ENCODE measurements at regions not wholly inside any gene's neighbourhood (a gene's known extent, or its start where the extent isn't known, plus 50 kb on each side); places are given as distances from the start of the nearest gene placed in this dataset.

- TF ChIP-seq, protein P1, sequence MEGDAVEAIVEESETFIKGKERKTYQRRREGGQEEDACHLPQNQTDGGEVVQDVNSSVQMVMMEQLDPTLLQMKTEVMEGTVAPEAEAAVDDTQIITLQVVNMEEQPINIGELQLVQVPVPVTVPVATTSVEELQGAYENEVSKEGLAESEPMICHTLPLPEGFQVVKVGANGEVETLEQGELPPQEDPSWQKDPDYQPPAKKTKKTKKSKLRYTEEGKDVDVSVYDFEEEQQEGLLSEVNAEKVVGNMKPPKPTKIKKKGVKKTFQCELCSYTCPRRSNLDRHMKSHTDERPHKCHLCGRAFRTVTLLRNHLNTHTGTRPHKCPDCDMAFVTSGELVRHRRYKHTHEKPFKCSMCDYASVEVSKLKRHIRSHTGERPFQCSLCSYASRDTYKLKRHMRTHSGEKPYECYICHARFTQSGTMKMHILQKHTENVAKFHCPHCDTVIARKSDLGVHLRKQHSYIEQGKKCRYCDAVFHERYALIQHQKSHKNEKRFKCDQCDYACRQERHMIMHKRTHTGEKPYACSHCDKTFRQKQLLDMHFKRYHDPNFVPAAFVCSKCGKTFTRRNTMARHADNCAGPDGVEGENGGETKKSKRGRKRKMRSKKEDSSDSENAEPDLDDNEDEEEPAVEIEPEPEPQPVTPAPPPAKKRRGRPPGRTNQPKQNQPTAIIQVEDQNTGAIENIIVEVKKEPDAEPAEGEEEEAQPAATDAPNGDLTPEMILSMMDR (IDR thresholded peaks at IDR 0.05), result no peak
- TF ChIP-seq POLR2A (IDR thresholded peaks at IDR 0.05), result no peak
Measured at GRCh38 chr2:133940134-133940533, 313.7 kb upstream of the MGAT5 start.
